ENCODE measurements at regions not wholly inside any gene's neighbourhood (a gene's known extent, or its start where the extent isn't known, plus 50 kb on each side); places are given as distances from the start of the nearest gene placed in this dataset.

DNA sequence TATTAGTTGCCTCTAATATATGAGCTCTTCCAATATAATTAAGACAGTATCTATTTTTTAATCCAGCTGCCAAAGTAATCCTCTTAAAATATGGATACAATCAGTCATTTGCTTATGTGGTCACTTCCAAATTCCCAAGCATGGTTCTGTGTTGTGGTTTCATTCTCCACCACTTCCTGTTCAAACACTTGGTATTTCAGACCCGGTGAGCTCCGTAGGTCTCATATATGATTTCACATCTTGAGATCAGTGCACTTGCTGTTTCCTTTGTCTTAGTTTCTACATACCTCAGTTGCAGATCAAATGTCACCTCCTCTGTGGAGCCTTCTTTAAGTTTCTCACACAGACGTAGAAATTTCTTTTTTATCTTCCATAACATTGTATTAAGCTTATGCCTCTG lies 254.2 kb downstream of the KCNS3 start:
- no peak for DNase-seq (ENCODE audit: low read depth)

GRCh38 chr2:18131761-18132160 lies 253.3 kb downstream of the KCNS3 start:
- no peak for DNase-seq (ENCODE audit: low read depth)

DNA sequence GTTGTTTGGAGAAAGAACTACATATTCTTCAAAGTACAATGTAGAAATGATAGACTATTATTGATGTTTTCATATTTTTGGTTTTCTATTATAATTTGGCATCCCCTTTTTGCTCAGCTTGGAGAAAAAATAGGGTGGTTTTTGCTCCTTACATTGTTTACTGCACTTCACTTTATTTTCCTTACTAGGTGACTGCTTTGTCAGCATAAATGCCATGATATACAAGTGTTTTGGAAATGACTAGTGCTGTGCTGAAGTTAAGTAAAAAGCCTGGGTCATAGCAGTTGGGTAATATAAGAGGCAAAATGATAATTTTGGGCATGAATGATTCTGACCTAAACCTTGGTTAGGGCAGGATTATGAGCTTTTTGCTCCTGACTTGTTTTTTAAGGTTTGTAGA lies 250.9 kb downstream of the KCNS3 start:
- no peak for DNase-seq (ENCODE audit: low read depth)

DNA sequence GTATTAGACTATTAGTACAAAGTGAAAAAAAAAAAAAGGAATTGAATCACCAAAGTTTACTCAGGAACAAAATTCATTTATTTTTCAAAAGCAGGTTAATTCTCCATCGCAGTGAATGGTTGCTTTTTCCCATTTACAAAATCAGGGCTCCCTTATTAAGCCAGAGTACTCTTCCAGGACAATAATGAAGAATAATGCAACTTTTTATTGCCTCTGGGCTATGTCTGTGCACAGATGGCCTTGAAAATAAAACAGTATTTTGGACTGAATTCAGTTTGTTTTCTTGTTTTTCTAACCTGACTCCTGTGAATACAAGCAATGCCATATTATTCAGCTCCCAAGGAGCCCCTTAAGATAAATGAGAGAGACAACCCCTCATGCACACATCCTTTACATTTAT lies 246.8 kb downstream of the KCNS3 start:
- no peak for DNase-seq (ENCODE audit: low read depth)

DNA sequence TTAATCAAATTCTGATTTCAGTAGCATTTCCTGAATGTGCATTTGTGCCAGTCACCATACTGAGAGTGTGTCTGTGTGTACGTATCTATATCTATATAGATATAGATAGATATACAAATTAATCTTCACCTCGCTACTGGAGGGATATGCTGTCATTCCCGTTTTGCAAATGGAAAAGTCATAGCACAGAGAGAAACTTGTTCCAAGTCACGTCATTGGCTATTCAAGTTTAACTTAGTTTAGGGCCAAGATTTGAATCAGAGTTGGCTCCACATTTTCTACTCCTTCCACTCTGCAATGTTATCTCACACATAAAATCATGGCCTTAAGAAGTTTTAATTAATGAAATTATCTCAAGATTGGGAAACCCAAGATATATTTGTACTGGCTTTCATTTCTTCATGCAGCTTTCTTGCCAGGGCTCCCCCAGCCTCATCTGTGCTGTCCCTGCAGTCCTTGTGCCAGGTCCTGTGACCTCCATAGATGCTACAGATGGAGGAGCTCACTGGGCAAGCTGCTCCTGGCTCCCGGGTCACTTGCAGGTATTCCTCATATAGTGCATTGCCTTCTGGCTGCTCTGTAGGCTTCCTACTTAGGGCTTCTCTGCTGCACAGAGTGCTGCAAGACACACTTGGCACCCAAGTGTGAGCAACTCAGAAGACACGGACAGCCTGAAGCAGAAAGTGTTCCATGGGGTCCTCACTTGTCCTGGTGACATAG lies 245.8 kb downstream of the KCNS3 start:
- DNase-seq (ENCODE audit: low read depth) = no peak

DNA sequence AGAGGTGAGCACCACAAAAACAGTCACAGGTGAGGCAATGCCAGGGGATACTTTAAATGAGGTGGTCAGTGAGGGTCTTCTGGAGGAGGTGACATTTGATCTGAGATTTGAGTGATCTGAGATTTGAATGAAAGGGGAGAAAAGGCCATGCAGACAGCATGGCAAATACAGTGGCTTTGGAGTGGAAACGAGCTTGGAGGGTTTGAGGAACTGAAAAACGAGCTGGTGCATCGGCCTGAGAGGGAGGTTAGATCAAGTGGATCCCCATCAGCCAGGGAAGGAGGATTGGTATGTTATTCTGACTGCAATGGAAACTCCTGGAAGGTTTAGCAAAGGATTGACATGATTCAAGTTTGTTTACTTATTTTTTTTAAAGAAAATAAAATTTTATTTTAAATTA lies 245.1 kb downstream of the KCNS3 start:
- DNase-seq (ENCODE audit: low read depth) = no peak

DNA sequence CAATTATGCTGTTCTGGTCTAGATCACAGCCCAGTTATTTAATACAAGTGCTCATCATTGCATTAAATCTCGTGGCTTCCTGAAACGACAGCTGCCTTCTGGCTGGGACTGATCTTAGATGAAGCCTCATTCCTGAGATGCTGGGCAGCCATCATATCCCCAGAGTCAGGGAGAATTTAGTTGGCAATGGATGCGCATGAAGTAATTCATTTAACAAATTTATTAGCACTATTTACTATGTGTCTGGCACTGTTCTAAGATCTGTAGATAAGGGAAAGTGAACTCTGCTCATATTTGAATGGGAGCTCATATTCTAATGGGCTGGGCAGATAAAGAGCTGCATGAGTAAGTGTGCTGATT lies 244.7 kb downstream of the KCNS3 start:
- no peak for DNase-seq (ENCODE audit: low read depth)

DNA sequence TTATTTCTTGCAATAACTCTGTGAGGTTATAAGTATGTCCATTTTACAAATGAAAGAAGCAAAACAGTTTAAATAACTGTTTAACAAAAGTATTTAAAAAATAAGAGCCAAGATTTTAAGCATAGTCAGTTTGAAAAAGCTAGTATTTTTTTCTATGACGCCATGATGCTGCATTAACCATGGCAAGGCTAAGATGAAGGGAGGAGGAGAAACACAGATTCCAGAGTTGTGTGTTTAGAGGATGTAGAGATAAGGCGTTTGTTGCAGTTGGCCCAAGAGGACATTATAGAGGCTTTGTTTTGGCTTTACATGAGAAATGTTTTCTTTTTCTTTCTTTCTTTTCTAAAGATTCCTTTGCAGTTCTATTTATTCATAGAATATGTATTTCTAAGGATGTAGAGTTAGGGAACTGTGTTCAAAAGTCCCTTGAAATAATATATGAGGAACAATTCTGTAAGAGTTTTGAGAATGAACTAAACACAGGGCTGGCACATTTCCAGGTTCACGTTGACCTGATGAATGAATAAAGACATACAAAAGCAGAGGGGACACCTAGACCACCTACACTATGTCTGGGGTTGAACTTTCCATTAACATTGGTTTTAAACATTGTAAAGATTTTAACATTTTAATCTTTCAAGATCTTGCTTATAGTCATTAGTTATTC lies 244.2 kb downstream of the KCNS3 start:
- no peak for DNase-seq (ENCODE audit: low read depth)

GRCh38 chr2:18119883-18120282 lies 241.4 kb downstream of the KCNS3 start:
- no peak for DNase-seq (ENCODE audit: low read depth)

GRCh38 chr2:18118703-18119102 lies 240.2 kb downstream of the KCNS3 start:
- DNase-seq (ENCODE audit: low read depth) = no peak

GRCh38 chr2:18117592-18117991 lies 239.1 kb downstream of the KCNS3 start:
- DNase-seq (ENCODE audit: low read depth) = no peak

GRCh38 chr2:18110222-18110621 lies 231.8 kb downstream of the KCNS3 start:
- DNase-seq (ENCODE audit: low read depth) = no peak

DNA sequence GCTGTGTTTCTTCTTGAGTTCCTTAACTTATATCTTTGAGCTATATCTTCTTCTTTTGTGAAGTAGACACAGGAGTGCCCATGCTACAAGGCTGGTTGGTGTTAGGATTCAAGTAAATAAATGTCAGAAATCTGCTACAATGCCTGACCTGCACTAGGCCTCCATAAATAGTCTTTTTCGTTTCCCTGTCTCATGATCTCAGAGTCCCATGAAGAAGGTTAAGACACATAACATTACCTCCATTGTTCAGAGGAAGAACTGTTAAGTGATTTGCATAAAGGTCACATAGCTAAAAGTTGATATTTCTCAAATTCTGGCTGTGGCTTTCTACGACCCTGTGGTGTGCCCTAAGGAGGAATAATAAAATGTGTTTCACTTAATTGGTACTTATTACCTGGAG lies 228.4 kb downstream of the KCNS3 start:
- no peak for DNase-seq (ENCODE audit: low read depth)

- DNase-seq (ENCODE audit: low read depth) = no peak
Measured at GRCh38 chr2:18105929-18106328, 227.5 kb downstream of the KCNS3 start.

GRCh38 chr2:18104595-18105224 lies 226.2 kb downstream of the KCNS3 start:
- no peak for DNase-seq (ENCODE audit: low read depth)

DNA sequence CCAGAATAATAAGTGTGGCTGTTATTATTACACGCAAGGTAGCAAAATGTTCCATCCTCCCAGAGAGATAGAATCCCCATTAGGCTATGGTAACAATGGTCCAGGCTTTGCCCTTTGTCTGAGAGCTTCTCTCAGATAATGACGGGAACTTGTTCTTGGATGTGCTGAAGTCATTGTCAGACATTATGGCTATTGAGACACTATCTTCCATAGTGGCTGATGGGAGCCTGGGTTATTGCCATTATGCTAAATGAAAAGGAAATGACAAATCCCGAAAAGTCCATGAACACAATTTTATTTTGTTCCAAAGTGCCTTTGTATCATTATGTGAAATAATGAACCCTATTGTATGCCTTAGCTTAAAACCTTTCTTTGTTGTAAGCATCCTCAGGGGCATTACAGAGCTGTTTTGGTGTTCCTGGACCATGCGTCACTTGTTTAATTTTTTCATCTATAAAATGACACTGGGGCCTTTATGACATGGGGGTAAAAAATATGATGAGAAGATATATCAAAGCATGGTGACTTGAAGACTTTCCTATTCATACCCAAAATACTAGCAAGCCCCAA lies 218.5 kb downstream of the KCNS3 start:
- DNase-seq (ENCODE audit: low read depth) = no peak

- DNase-seq (ENCODE audit: low read depth) = no peak
Measured at GRCh38 chr2:18094277-18094676, 215.8 kb downstream of the KCNS3 start.

DNA sequence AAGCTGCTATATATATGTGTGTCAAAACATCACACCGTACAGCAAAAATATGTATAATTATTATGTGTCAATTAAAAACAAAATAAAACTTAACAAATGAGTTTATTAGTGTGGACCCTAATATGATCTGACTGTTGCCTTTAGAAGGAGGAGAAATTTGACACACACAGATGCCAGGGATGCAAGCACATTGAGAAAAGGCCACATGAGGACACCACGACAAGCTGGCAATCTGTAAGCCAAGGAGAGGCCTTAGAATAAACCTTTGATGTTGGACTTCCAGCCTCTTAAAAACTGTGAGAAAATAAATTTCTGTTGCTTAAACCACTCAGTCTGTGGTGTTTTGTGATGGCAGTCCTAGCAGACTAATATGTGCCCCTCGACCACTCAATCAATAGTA lies 214.7 kb downstream of the KCNS3 start:
- DNase-seq (ENCODE audit: low read depth) = no peak

- no peak for DNase-seq (ENCODE audit: low read depth)
Measured at GRCh38 chr2:18092760-18093159, 214.3 kb downstream of the KCNS3 start.

DNA sequence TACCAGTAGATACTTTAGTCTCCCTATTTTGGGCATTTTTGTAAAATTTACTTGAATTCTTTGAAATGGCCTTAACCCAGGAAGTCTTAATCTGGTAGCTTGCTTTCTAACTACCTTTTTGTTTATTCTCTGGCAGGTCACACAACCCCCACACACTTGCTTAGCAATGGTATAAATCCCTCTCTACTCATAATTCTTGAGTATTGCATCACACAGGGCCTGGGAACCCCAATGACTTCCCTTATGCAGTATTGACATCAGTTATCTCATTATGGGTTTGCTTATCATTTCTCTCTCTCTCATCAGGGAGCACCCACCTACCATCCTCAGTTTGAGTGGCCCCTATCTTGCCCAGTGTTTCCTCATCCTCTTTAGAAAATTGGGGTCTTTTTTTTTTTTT lies 207.1 kb downstream of the KCNS3 start:
- DNase-seq (ENCODE audit: low read depth) = no peak

DNA sequence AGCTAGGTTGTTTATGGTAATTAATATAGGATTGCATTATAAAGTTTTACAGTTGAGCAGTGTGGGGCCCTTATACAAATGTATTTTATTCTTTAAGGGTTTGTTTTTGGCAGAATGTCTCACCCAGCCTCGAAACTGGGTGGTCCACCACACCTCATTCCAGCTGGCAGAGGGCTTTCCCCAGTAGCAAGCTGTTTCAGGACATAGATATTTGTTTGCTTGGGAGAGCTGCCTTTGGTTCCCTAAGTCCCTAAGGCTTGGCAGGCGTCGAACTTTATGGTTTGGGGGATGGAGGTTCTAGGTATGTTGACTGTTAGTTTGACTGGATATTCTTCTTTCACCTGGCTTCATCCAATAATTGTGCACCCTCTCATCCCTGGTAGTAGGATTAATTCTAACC lies 205.9 kb downstream of the KCNS3 start:
- no peak for DNase-seq (ENCODE audit: low read depth)

- DNase-seq (ENCODE audit: low read depth) = no peak
Measured at GRCh38 chr2:18083806-18084205, 205.3 kb downstream of the KCNS3 start.

- no peak for DNase-seq (ENCODE audit: low read depth)
Measured at GRCh38 chr2:18078216-18078615, 199.7 kb downstream of the KCNS3 start.
